Forelimb muscle (tissue), 1 donor: ENCODE measurements at regions not wholly inside any gene's neighbourhood (a gene's known extent, or its start where the extent isn't known, plus 50 kb on each side); places are given as distances from the start of the nearest gene placed in this dataset.
A peak's percentile ranks its signal among the peaks of the same experiment; 100 is the strongest.
"Not testable (repeated sequence)": the region's sequence is repeated elsewhere in the genome, so short reads cannot be mapped to it uniquely, and the experiment has no call there.

Experiments used
- DNase-seq: peaks from one replicate; pipeline ENCODE4 v3.0.0-alpha.2; 2013; ENCODE audit warnings: low read depth

- DNase-seq, result no peak
Observed at GRCh38 chr6:126667728-126668127, 327.8 kb downstream of the CENPW start.

- no peak for DNase-seq
Observed at GRCh38 chr6:126672649-126673048, 332.7 kb downstream of the CENPW start.

DNA sequence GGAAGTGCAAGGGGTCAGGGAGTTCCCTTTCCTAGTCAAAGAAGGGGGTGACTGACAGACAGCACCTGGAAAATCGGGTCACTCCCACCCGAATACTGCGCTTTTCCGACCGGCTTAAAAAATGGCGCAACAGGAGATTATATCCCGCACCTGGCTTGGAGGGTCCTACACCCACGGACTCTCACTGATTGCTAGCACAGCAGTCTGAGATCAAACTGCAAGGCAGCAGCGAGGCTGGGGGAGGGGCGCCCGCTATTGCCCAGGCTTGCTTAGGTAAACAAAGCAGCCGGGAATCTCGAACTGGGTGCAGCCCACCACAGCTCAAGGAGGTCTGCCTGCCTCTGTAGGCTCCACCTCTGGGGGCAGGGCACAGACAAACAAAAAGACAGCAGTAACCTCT lies 333.8 kb downstream of the CENPW start:
- not testable (repeated sequence) for DNase-seq

DNA sequence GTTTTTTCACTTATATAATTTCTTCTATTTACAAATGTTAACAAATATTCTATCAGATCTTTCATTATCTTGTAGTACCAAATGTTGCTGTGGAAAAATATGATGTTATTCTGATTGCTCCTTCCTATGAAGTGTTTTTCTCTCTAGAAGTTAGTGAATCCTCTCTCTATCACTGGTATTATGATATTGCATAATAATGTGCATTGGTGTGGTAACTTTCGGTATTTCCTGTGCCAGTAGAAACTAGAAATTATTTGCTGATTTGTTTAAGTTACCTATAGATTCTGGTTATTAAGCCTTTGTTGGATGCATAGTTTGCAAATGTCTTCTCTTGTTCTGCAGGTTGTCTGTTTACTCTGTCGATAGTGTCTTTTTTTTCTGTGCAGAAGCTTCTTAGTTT lies 342.5 kb downstream of the CENPW start:
- DNase-seq, result no peak

DNA sequence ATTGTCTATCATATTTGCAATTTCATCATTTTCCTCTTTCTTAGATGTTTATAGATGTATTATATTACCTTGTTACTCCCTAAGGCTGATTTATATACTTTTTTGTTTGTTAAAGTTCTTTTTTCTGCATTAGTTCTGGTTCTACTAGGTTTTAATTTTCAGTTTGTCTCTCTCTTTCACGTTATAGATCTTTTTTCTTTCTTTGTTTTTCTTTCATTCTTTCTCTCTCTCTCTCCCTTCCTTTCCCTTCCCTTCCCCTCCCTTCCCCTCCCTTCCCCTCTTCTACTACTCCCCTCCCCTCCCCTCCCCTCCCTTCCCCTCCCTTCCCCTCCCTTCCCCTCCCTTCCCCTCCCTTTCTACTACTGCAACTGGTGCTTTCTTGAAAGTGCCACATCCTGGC lies 345.3 kb downstream of the CENPW start:
- no peak for DNase-seq

DNA sequence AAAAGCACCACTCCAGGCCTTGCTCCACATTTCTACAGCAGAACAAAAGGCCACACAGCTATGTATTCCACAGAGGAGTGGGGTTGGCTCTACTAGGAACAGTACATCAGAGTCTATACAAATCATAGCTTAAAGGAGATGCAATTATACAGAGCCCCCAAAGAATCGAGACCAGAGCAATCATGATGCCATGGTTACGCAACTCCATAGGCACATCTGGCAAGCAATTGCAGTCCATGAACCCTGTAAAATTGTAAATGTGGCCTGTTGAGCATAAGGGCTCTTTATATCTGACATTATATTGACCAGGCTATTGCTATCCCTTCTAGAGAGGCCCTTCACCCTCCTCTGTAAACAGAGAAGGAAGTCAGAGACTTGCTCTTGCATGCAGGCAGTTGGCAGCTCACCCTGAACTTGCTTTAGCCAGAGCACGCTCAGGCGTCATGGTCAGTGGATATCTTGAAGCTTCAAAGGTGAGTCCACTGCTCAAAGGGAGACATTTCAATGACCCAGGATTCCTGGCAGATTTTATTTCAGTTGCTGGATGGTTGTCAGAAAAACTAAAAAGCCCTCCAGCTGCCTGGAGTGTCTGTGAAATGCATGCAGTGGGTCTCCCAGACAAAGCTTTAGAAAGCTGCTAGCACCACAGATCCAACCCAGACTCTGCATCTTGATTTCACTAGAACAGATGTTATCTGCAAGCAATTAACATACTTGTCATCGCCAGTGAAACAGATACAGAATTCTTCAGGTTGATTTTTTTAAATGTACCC lies 357.2 kb downstream of the CENPW start:
- peak; percentile 28 for DNase-seq

DNA sequence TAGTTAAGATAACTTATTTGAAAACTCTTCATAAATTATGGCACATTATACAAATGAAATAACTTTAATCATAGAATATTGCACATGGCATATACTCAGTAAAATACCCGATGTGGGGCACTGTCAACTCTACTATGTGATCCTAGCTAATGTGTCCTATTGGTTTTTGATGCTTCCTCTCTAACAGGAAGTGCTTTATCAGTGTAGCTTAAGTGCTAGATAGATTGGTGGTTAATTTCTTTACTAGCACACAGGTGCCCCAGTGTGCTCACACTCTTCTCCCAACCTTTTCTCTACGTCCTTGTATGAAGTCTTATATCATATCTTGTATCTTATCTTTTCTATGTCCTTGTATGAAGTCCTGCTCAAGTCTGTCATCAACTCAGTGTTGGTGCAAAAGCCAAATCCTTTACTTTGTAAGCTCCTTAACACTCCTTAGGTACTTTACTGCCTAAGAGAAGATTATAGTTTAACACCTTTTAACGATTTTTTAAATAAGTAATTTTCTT lies 358.9 kb downstream of the CENPW start:
- no peak for DNase-seq

- peak; percentile 40 for DNase-seq
Observed at GRCh38 chr6:126701676-126702560, 362.0 kb downstream of the CENPW start.

DNA sequence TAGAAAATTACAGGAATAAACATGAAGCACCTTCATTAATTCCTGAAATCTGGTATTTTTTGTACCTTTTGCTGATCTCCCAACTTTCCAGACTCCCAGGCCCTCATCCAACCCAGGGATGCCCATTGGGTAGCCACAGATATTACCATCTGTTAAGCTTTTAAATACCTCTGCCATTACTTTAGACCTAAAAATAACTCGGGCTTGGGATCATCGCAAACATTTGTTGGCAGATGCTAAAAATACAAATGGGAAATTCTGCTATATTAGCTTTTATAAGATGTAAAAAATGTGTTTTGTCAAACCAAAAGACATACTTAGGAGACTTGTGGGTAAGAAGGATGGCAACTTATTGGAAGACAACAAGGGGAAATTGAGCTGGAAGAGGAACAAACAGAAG lies 376.1 kb downstream of the CENPW start:
- DNase-seq, result no peak

DNA sequence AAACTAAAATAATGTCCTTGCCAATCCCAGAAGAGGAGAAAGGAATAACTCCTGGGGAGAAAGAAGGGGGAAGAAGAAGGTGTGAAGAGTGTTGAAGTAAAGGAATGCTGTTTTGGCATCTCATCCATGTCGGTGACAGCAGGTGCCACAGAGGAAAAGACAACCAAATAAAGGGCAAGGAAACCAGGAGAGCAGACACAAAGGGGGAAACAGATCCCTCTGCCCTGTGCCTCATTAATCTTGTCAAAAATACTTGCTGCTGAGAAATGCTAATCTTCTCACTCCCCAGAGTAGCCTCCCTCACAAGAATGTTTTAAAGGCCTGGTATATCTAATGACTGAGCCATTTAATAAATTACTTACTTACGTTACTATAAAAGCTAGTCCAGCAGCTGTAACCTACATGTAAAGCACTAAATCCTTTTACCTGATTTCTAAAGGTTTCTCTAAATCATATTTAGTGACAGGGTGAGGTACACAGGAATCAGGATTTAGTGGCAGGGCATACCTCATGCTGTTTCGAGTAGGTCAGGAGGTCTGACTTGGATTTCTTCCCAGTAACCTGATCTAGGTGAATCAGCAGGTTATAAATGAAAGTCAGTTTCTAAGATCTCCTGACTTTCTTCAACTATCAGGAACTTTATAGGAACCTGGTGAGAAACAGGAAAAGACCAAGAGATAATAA lies 377.1 kb downstream of the CENPW start:
- no peak for DNase-seq

GRCh38 chr6:126718600-126719327 lies 378.8 kb downstream of the CENPW start:
- no peak for DNase-seq

GRCh38 chr6:126720304-126720703 lies 380.4 kb downstream of the CENPW start:
- DNase-seq, result no peak

DNA sequence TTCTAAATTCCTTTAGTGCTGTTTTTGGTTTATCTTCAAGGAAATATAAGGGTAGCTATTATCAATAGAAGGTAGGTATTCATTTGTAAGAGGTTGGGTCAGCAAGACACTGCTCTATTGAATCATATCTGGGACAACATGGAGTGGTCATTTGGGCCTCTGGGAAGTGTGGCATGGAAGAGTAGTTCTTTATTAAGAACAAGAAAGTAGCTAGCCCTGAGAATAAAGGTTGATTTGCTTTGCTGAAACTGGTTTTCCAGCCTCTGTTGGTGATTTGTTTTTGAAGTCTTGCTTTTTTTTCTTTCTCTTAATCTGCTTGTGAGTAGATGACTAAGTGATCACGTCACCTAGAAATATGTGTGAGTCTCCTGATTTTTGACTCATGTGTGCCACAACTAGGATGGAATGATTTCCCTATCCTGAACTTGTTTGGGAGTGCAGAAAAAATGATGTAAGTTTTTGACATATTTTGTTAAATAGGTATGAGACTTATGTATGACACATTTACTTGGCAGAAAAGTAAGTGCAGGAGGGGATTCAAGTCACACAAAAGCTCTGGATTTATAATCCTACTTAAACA lies 381.8 kb downstream of the CENPW start:
- no peak for DNase-seq

GRCh38 chr6:126722411-126722810 lies 382.5 kb downstream of the CENPW start:
- DNase-seq, result no peak

DNA sequence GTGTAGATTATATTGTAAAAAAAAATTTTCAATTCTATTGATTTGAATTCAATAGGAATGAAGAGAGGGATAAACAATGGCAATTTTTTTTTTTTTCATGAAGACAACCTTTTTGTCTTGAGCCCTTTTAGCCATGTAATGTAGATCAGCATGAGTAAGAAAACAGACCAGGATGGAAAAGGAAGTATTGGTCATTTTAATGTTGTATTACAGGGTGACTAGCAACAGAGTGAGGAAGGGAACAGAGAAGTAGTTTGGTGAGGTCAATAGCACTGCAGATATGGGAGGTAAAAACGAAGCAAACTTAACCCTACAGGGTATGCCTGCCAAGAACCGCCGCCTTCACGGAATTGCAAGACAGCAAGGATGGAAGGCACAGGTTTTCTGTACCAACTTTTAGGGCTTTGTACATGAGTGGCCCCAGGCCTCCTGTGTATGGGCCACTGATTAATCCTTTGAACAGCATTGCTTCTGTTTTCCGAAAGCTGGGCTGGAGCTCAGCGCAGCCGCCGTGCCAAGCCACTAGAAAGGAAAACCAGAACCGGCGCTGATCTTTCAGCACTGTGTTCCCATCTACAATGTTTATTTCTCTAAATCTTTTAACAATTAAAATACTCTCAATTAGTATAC lies 383.7 kb downstream of the CENPW start:
- DNase-seq, result no peak

GRCh38 chr6:126724821-126725220 lies 384.9 kb downstream of the CENPW start:
- DNase-seq, result no peak

- not testable (repeated sequence) for DNase-seq
Observed at GRCh38 chr6:126726454-126726853, 386.5 kb downstream of the CENPW start.

- DNase-seq, result no peak
Observed at GRCh38 chr6:126738146-126738545, 380.3 kb upstream of the RSPO3 start.

GRCh38 chr6:126738641-126739040 lies 379.8 kb upstream of the RSPO3 start:
- DNase-seq, result no peak

DNA sequence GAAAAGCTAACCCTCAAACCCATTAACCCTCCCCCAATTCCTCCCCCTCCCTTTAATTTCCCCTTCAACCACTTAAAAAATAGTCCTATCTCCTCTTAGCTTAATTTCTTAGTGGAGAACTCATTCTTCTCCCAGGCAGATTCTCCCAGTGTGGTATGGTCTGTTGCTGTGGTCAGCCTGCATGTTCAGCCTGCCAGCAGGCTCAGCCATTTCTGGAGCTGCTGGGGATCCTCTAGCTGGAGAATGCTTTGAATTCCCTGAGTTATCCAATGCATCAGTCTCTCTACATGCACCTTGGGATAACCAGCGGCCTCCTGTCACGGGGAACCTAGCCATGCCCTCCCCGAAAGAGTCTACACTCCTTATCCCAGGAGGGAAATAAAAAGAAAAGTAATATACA lies 375.4 kb upstream of the RSPO3 start:
- no peak for DNase-seq
